ENCODE measurements at regions not wholly inside any gene's neighbourhood (a gene's known extent, or its start where the extent isn't known, plus 50 kb on each side); places are given as distances from the start of the nearest gene placed in this dataset.

GRCh38 chr2:173652311-173652710, 297.6 kb downstream of the CDCA7 start:
- TF ChIP-seq CTCF (IDR thresholded peaks at IDR 0.05 in 8 of 11, conservative IDR thresholded peaks at IDR 0.05 in 3 of 11): no peak
- TF ChIP-seq POLR2AphosphoS5 (IDR thresholded peaks at IDR 0.05): no peak
- no peak for TF ChIP-seq POLR2A (IDR thresholded peaks at IDR 0.05)
